AG20443 (cell line): ENCODE measurements at regions not wholly inside any gene's neighbourhood (a gene's known extent, or its start where the extent isn't known, plus 50 kb on each side); places are given as distances from the start of the nearest gene placed in this dataset.
A peak's percentile ranks its signal among the peaks of the same experiment; 100 is the strongest.

Source experiments
- DNase-seq: peaks from one replicate; pipeline ENCODE4 v3.0.0; 2012; ENCODE audit warnings: low spot score, mixed read lengths

DNA sequence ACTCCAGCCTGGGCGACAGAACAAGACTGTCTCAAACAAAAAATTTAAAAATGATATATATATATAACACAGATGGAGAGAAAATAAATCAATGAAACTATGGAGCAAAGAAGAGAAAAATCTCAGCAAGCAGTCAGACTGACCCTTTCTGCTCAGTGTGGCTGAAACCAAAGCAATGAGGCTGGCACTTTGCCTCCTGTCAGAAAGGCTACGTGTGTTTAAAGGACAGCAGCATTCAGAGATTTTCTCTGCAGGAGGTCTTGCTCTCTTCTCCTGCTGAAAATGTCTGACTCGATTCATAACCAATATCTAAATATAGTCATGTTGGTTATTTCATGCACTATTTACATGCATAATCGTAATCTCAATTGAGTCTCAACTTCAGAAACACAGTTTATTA is 527.0 kb upstream of the JARID2 start:
- DNase-seq, result no peak

DNA sequence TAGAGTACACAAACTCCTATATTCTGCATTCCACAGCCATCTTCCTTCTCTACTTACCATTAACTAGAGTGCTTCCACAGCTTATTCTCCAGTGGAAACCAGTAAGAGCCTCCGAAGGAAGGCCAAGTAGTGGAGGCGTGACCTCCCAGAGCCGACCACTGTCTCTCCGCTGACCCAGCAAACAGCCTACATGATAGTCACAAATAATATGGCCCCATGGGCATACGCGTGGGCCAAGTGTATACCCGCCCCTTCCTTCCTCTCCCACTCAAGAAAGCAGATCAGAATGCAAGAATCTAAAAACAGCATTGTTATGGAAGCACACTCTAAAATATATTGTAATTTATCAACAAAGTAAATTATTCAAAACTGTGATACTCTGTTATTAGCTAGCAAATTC is 526.6 kb upstream of the JARID2 start:
- DNase-seq, result no peak

DNA sequence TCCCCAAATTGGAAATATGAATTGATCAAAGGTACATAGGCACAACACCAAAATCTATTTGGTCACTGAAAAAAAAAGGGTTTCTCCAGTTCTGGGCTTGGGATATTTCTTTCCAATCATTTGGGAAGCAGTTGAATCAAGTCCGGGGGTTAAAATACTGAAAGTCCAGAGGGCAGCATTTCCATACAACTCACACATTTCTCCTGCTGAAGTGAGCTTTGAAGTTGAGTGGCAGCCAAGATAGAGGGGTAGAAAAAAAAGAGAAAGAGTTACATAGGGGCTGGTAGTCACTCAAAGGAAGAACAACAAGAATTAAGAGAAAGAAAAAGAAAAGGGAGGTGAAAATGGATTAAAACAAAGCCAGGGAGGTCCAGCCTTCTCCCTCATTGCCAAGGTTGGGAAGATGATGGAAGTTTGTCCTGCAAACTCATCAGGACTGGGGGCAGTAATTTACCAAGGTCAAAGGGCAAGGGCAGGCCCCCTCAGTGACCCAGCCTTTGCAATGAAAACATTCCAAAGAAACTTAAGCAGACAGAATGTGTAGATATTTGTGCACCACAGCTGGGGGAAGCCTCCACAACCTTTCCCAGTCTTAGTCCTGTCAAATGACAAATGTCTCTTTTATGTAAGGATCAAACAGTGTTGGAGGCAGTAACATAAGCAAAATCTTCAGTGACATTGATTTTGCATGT is 525.3 kb upstream of the JARID2 start:
- DNase-seq, result no peak

DNA sequence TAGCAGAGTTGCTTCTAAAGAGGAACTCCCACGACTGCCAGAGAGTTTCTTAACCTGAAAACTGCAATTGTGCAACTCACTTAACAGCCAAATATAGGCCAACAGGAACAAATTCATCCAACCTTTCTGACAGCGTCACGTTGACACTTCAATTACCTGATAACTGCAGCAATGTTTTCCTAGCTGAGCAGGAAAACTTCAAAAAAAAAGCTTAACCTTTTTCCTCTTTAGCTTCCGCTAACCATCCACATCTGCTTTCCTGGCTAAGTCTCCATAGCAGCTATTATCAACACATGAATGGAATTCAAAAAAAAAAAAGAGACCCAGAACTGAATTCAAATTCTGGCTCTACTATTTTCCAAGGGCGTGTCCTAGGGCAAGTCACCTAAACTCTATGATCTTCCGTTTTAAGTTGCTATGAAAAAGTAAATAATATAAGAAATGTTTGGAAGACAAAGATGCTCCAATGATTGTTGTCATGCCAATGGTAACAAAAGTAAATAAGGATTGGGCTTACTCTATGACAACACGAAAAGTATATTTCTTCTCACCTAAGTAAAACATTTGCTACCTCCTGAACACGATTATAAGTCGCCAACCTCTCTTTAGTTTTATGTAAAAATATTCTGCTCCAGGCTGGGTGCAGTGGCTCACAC is 524.6 kb upstream of the JARID2 start:
- DNase-seq, result no peak

DNA sequence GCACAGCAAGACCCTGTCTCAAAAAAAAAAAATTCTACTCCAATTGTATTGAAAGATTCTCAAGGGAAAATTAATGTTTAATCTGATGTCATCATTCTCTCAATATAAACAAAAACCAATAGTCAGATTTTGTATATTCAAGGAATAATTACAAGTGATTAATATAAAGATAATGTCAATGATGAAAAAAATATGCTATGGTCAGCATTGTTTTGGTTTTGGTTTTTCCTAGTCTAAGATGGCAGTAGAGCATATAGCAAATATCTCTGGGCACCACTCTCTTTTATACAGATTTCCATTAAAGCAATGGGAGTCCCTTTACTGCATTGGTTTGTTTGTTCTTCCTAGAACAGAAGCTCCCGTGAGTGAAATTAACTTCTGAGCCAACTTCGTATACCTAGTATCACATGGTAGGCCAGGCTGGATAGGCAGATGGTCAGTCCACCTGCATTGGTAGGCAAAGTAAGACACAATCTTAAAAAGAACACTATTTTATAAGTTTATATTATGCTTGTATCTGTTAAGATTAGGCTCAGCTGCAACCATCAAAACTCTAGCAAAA is 523.8 kb upstream of the JARID2 start:
- no peak for DNase-seq

DNA sequence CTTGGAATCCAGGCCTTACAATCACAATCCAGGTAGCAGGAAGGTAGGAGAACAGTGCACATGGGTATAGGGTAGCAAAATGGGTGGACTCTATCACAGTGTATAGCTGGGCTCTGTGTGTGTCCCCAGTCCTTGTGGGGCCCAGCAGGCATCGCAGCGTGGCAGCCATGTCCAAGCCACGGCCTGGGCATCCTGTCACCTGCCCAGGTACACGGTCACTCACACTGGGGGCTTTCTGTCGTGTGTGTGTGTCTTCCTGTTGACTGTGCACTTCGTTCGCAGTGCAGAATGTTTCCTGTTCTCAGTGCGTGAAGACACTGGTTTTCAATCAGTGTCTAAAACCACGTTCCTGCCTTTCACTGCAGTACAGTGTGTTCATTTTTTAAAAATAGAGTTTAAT is 523.2 kb upstream of the JARID2 start:
- DNase-seq, result no peak

DNA sequence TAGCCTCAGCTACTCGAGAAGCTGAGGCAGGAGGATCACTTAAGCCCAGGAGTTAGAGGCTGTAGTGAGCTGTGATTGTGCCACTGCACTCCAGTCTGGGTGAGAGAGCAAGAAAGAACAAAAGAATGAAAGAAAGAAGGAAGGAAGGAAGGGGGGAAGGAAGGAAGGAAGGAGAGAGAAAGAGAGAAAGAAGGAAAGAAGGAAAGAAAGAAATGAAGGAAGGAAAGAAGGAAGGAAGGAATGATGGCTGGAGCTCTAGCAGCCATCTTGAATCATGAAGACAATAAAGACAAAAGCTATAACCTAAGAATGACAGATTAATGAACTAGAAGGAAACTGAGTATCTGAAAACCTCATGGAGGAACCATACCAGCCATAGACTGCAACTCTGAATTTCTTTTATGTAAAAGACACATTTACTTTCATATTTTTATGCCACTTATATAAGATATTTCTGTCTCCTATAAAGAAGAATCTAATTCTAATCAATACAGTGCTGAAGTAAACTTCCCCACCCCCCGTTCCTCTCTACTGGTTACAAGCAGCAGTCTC is 522.3 kb upstream of the JARID2 start:
- DNase-seq, result no peak

DNA sequence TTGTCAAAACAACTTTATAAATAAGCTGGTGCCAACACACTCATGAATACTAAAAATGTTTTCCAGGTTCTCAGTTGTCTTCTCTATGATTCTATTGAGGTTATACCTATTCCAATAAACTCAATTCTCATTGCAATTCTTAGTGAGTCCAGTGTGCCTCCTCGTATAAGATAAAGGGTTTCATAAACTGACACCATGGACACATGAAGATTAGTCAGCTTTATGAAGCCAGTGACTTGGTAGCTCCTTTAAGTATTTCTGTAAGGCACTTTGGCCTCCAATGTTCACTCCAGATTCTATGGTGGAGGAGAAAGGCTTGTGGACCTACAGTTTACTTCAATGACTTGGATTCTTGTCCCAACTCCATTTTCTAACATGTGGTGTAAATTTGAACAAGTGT is 521.3 kb upstream of the JARID2 start:
- no peak for DNase-seq

DNA sequence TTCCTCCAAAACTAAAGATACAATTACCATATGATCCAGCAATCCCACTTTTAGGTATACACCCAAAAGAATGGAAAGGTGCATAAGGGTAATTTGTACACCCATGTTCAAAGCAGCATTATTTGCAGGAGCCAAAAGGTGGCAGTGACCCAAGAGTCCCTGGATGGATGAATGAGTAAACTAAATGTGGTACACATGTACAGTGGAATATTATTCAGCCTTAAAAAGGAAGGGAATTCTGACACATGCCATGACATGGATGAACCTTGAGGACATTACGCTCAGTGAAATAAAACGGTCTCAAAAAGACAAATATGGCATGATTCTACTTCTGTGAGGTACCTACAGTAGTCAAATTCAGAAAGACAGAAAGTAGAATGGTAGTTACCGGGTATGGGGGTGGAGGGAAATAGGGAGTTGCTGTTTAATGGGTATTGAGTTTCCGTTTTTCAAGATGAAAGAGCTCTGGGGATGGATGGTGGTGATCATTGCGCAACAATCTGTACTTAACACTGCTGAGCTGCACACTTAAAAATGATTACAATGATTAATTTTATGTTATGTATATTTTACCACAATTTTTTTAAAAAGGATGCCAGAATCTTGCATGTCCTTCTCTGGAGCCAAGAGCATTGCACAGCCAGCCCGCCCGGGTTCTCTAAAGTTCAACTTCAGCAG is 518.9 kb upstream of the JARID2 start:
- no peak for DNase-seq

DNA sequence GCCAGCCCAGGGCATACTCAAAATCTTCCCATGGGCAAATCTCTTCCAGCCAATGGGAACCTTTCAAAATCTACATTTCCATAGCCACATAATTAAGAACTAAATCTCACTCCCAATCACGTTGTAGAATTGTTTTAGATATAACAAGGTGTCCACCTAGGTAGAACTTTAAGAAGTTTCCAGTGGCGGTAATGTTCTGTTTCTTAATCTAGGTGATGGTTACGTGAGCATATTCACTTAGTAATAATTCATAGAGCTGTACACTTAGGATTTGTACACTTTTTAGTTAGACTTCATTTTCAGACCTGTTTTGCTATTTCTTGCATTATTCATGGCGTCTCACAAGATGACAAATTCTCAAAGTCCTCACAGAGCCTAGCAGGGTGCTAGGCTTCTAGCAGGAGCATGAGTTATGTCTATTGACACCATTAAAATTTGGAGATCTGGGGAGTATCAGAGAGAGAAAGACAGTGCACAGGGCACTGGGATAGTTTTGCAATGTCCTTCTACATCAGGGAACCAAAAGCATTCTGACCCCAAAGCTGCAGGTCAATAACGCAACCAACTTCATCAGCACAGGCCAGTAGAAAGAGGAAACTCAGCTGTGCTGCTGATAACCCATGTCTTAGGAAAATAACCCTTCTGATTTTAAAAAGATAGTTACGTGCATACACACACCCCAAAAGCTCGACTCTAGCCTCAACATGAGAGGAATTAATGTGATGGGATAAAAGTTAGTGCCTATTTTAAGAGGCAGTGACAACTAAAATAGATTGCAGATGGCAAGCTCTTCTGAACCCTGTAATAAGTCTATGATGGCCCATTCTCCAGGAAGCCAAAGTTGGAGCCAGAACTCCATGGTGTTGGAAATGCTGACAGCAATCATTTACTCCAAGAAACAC is 518.1 kb upstream of the JARID2 start:
- no peak for DNase-seq

DNA sequence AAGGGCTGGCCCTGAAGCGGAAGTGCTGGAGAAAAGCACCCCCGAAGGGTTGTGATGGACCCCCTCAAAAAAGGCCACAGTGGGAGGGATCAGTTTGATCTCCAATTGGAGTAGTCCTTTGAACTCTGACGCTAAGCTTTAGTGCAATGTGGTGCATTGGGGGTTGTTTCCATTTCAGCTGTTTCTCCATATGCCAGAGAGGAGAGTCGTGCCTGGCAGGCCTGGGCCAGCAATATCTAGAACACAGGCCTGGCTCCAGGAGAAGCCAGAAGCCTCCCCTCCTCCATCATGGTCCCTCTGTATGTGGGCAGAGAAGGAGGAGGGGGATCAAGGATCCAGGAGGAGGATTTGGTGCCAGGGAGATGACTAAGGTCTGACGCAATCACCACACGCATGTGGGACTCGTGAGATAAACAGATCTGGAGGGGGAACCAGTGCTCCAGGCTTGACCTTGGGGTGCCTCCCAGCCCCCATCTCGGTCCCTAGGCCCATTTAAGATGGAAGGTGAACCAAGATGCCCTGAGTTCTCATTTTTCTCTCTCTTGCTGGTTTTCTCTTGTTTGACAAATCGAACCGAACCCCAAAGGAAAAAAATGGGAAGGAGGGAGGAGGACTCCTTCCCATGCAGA is 517.4 kb upstream of the JARID2 start:
- peak; percentile 65 for DNase-seq

DNA sequence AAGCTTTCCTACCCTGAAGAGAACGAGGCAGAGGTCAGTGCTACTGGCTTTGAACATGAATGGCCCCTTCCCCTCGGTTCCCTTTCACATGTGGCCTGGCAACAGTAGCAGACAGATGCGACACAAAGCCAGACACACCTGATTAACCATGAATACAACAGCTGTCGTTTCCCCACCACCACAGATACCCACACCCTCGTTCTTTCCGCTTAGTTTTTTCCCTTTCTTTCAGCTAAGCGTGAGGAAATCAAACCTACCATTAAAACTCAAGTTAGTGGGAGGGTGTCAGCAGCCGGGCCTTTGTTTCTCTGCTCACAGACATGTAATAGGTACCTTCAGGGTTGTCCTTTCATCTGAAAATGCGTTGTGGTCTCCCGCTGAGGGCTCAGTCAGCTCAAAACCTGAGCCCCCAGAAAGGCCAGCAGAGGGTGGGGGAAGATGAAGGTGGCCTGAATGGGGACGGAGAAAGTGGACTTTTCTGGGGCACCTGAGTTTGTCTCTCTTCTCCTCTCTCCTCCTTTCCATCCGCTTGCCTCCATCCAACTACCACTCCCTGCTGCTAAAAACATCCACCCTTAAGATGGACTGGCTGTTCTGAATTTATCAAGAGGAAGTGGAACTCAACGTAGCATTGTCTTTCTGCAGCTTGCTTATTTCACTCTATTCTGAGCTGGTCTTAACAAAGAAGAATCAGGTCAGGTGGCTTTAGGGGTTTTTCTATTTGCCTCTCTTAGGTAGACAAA is 516.6 kb upstream of the JARID2 start:
- no peak for DNase-seq

DNA sequence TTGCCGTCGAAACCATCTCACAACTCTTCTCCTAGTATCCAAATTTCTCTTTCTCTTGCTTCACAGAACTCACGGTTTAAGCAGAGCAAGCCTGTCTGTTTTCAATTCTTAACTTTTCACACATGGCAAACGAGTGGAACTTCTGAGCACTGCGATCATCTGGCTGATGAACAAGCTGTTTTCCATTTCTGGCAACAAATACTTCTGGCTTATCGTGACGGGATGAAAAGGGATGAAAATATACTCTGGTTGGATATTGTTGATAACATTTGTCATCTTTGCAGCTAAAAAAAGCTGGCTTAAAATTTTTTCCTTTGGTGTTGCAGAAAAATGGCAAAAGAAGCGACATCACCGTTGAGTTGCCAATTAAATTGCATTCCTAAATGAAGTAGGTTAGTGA is 515.2 kb upstream of the JARID2 start:
- no peak for DNase-seq

DNA sequence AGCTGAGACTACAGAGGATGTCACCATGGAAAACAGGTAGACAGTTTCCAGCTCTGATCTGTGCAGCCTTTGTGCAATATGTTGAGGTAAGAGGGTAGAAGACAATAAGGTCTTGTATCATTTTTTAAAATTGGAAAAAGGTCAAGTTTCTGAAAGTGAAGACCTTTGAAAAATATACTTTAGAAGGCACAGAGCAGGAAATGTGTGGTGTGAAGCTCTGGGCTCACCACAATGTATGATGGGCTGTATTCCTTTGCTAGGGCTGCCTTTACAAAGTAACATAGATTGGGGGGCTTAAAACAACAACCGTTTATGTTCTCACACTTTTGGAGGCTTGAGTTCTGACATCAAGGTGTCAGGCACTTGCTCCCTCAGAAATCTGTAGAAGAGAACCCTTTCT is 514.3 kb upstream of the JARID2 start:
- no peak for DNase-seq

DNA sequence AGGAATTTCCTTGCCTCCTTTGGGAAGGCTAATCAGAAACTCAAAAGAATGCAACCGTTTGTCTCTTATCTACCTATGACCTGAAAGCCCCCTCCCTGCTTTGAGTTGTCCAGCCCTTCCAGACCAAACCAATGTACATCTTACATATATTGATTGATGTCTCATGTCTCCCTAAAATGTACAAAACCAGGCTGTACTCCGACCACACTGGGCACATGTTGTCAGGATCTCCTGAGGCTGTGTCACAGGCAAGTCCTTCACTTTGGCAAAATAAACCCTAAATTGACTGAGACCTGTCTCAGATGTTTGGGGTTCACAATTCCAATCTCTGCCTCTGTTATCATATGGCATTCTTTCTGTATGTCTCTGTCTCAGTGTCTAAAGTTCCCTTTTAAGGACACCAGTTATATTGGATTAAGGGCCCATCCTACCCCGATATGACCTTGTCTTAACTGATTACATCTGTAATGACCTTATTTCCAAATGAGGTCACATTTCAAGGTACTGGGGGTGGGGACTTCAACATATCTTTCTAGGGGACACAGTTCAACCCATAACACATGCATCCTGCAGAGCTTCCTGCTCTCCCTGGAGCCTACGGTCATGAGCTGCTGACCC is 513.5 kb upstream of the JARID2 start:
- no peak for DNase-seq

DNA sequence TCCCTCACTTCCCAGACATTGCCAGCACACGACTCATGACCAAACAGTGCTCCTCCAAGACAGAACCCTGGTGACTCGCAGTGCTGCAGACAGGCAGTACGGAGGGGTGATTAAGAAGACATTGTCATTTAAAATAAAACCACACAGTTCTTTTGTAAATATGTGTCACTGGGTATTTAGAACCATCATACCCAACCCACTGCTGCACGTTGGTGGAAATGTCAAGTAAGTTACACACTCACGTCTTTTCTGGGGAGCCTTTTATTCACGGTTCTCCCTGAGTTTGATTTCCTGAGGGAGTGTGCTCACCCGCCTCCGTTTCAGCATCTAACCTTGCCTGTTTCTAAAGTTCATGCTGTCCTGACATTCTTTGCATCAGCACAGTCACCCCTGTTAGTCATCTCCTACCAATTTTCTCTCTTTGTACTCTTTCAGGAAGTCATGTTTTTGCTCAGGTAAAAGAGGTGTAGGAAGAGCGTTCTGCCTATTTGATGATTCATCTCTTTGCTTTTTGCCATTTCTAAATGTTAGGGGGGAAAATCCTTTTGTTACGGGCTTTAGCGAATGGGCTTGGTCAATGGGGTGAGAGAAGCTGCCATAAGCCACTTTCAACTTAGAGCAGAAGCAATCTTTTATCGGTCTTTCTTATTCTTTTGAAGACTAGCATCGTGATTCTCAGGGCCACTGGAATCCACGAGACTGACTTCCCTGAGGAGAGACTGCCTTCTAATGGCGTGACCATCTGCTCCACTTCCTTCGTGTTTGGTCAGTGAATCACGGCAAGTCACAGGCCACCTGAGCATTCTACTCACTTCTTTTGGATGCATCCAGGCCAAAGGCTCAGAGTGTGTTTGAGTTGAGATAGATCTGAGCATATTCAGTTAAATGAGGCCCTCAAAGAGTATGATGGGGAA is 512.8 kb upstream of the JARID2 start:
- peak; percentile 48 for DNase-seq

DNA sequence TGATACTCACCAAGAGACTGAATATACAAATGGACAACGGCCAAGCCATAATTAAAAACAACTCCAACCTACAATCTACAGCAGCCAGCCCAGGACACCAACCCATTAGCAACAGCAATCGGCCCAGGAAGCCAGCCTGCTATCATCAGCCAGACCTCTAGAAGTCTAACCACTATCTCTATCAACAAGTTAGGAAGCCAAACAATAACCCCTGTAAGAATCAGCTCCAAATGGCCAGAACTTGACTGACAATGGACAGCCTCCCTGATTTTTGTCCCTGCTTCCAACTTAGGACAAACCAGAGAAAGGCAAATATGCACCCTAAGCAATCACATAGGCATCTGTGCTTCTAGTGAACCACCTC is 511.8 kb upstream of the JARID2 start:
- no peak for DNase-seq

DNA sequence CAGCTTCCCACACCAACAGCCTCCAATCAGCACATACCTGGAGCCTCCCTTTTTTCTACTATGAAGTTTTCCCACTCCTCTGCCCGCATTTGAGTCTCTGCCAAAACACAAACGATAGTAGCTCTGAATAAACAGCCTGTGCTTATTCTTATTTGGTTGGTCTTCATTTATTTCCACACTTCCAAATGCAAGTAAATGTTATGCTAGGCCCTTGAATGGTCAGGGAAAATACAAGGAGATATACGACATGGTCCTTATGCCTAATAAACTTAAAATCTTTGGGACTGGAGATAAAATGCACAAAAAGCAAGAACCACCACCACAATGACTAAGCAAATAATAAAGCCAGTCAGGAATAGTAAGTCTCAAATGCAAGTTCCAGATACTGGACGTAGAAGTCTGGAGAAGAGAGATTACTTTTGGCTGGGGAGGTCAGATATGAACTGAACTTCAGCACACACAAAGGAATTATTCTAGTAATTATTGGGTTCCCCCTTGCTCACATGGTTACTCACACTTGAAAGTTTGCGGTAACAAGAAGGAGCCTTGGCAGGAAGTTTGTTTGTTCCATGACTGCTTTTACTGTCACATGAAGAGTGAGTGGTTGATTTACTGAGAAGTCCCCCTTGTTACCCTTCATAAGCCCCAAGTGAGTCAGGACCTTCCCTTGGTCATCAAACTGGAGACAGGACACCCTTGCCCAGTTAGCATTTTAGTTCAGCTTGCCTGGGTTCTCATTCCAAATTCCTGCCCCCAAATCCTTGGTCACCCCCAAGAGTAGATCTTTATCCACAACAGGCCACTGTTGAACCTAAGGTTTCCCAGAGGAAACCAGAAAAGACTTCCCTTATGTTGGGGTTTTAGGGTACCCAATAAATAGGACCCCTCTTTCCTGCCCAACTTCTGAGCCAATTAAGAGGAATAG is 511.2 kb upstream of the JARID2 start:
- peak; percentile 51 for DNase-seq
